ENCODE measurements at regions not wholly inside any gene's neighbourhood (a gene's known extent, or its start where the extent isn't known, plus 50 kb on each side); places are given as distances from the start of the nearest gene placed in this dataset.

DNA sequence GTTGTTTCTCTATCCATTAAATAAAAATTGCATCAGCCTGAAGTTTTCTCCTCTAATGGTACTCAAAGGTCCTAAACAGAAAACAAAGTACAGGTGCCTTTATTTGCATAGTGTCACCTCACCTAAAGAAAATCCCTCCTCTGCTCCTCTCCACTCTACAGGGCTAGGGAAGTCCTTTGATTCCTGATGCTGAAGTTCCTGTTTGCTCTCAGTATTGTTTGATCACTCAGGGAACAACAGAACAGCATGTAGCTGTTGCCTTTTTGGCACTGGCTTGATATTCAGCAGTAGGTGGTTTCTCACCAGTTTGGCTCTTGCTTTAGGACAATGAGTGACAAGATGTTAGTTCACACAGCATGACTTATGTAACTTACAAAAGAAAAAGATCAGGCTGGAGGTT lies 156.2 kb upstream of the SLC7A11 start:
- TF ChIP-seq CTCF (conservative IDR thresholded peaks at IDR 0.05; ENCODE audit: low read depth, low read length) (no peak), POLR2A (IDR thresholded peaks at IDR 0.05; ENCODE audit: low read depth, low read length) (no peak)
